CD4-positive, alpha-beta T cell treated with Interleukin-4 for 4 hours (primary cell): ENCODE measurements at regions not wholly inside any gene's neighbourhood (a gene's known extent, or its start where the extent isn't known, plus 50 kb on each side); places are given as distances from the start of the nearest gene placed in this dataset.
"Not testable (repeated sequence)": the region's sequence is repeated elsewhere in the genome, so short reads cannot be mapped to it uniquely, and the experiment has no call there.

ENCODE experiments used
- DNase-seq: peaks from one replicate; pipeline ENCODE4 v3.0.0-alpha.2; 2020

DNA sequence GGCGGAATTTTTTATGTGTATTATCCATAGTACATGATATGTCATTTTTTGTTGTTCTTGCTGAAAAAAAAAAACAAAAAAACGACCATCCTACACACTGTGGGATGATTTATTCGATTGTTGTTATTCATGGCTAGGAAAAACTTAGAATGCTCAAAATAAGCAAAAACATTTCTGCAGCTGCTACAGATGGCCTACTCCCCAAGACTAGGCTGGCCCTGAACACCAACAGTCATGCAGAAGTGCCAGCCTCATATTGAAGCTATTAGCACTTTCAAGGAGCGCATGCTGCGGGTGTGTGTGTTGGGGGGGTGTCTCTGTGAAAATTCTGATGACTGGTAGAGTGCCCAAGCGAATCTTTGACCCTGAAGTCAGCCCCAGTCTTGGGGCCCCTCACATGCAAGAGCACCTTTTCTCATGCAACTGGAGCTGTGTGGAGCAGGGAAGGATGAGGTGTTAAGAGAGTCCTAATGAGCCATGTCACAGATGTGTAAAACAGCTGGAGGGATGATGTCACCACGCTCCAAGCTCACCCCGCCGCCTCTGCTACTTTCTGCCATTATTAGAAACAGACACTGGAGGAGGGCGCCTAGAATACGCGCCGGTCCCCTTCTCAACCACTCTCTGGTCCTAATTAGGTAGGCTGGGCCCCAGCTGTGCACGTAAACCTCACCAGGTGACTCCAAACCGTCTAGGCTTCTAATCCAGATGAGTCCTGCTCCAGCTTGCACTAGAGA, 61.0 kb upstream of the SMIM23 start:
- no peak for DNase-seq

- DNase-seq = no peak
These were observed 60.4 kb upstream of the SMIM23 start for GRCh38 chr5:171725205-171725601.

DNA sequence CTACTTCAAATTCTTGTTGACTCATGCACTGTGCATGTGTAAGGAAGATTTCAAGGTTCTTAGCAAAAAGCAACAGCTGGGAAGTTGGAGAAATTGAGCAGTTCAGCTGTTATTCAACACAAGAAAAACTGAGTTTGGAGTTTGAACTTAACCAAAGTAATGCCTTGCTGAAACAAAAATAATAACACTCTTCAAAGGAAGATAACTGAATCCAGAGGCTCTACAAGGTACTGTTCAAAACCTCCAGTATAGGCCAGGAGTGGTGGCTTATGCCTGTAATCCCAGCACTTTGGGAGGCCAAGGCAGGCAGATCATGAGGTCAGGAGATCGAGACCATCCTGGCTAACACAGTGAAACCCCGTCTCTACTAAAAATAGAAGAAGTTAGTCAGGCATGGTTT, 58.8 kb upstream of the SMIM23 start:
- DNase-seq = not testable (repeated sequence)

- no peak for DNase-seq
These were observed 56.9 kb upstream of the SMIM23 start for GRCh38 chr5:171728686-171729085.
